Adrenal gland (tissue), 9 donors: ENCODE measurements at regions not wholly inside any gene's neighbourhood (a gene's known extent, or its start where the extent isn't known, plus 50 kb on each side); places are given as distances from the start of the nearest gene placed in this dataset.

Experiments
- DNase-seq, 7 donors: peaks; one replicate each; pipeline ENCODE4 v3.0.0-alpha.2; 2019 to 2020
- H3K27ac ChIP-seq, 5 donors: fragments of 200-600 bp; sonication (generic) in 4 of 5; 1 replicate in 3 of 5; 2 replicates in 2 of 5; pipeline versions ENCODE4 v1.5.1 to v1.8.0; 2016 to 2020; ENCODE audit warnings: mild to moderate bottlenecking in 1 of 5
- H3K27me3 ChIP-seq: fragments of 200-600 bp; 2 replicates; pipeline ENCODE4 v1.8.0; 2021
- H3K36me3 ChIP-seq, 2 donors: fragments of 200-600 bp; replicated peaks in 1 of 2; 1 replicate in 1 of 2; 2 replicates in 1 of 2; pipeline versions ENCODE4 v1.5.1 to v1.8.0; 2018 to 2022
- H3K4me1 ChIP-seq, 2 donors: fragments of 200-600 bp; replicated peaks in 1 of 2; 1 replicate in 1 of 2; 2 replicates in 1 of 2; pipeline versions ENCODE4 v1.5.1 to v1.8.0; 2018 to 2021
- H3K4me3 ChIP-seq, 4 donors: fragments of 200-600 bp; sonication (generic) in 3 of 4; one replicate each; pipeline ENCODE4 v1.5.1; 2016 to 2018
- H3K9me3 ChIP-seq, 3 donors: fragments of 200-600 bp; sonication (generic) in 1 of 3; replicated peaks in 1 of 3; 1 replicate in 2 of 3; 2 replicates in 1 of 3; pipeline versions ENCODE4 v1.5.1 to v1.8.0; 2016 to 2021
- POLR2A ChIP-seq, 2 donors: fragments of 450-650 bp; IDR thresholded peaks; one replicate each; pipeline ENCODE4 v1.6.1; 2017; ENCODE audit warnings: antibody characterized with exemption in 2 of 2, mild to moderate bottlenecking in 2 of 2, moderate library complexity in 1 of 2
- WGBS, 4 donors: extraction: QIAGEN DNeasy Blood & Tissue Kit in 2 of 4; methylation state at CpG; one replicate each; pipeline versions ENCODE4 v1.1.5 to v1.1.7; 2013 to 2017; 5-methylcytosine and 5-hydroxymethylcytosine counted together
- intact Hi-C, 2 donors: fragments of 100-400 bp; cut with DNase I; formaldehyde crosslinking; loops; one replicate each; pipeline versions ENCODE4 v1.14.1 to v1.15.0; 2022 to 2023
- TF ChIP-seq, protein P1 (sequence below), 6 experiments: fragments of 450-650 bp in 4 of 6; fragments of 200-600 bp in 2 of 6; sonication (generic) in 1 of 6; IDR thresholded peaks; 1 replicate in 5 of 6; 2 replicates in 1 of 6; pipeline versions ENCODE4 v1.5.1 to v1.8.0; 2016 to 2021; ENCODE audit warnings: antibody characterized with exemption in 6 of 6, mild to moderate bottlenecking in 2 of 6, moderate library complexity in 1 of 6
- donor health status: healthy with polysubstance abuse.
- donor health status: Bipolar disorder and iron deficiency.
- donor health status: DM: yes; HTN: yes; CAD: no.
- donor health status: DM: no; HTN: no; CAD: no.
- donor health status: DM: no; HTN: no; CAD: no.

DNA sequence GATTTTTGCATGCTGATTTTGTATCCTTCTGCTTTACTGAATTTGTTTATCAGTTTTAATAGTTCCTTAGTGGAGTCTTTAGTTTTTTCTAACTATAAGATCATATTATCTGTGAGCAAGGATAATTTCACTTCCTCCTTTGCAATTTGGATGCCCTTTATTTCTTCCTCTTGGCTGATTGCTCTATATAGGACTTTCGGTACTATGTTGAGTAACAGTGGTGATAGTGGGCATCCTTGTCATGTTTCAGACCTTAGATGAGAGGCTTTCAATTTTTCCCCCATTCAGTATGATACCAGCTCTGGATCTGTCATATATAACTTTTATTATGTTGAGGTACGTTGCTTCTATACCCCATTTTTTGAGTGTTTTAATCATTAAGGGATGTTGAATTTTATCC, 224.5 kb upstream of the CNTNAP4 start:
- TF ChIP-seq POLR2A (IDR thresholded peaks at IDR 0.05): no peak
- TF ChIP-seq, protein P1, sequence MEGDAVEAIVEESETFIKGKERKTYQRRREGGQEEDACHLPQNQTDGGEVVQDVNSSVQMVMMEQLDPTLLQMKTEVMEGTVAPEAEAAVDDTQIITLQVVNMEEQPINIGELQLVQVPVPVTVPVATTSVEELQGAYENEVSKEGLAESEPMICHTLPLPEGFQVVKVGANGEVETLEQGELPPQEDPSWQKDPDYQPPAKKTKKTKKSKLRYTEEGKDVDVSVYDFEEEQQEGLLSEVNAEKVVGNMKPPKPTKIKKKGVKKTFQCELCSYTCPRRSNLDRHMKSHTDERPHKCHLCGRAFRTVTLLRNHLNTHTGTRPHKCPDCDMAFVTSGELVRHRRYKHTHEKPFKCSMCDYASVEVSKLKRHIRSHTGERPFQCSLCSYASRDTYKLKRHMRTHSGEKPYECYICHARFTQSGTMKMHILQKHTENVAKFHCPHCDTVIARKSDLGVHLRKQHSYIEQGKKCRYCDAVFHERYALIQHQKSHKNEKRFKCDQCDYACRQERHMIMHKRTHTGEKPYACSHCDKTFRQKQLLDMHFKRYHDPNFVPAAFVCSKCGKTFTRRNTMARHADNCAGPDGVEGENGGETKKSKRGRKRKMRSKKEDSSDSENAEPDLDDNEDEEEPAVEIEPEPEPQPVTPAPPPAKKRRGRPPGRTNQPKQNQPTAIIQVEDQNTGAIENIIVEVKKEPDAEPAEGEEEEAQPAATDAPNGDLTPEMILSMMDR (IDR thresholded peaks at IDR 0.05): no peak
- WGBS, 4 donors: 63 to 80% (median 68%) methylated on average over 2 of the region's 2 CpGs
- DNase-seq: no peak
- intact Hi-C loops: loop anchor here in 1 of 2 donors (10.0 kb wide), 1 partner anchor 58 kb away; no protein-coding TSS in a partner anchor
- no peak overlapping the region for H3K27ac ChIP-seq
- H3K9me3 ChIP-seq: no peaks in the 10 kb centered on the region
- no peaks in the 10 kb centered on the region for H3K4me1 ChIP-seq
- H3K27me3 ChIP-seq: no peaks in the 10 kb centered on the region
- no peaks in the 10 kb centered on the region for H3K36me3 ChIP-seq
- no peak overlapping the region for H3K4me3 ChIP-seq

DNA sequence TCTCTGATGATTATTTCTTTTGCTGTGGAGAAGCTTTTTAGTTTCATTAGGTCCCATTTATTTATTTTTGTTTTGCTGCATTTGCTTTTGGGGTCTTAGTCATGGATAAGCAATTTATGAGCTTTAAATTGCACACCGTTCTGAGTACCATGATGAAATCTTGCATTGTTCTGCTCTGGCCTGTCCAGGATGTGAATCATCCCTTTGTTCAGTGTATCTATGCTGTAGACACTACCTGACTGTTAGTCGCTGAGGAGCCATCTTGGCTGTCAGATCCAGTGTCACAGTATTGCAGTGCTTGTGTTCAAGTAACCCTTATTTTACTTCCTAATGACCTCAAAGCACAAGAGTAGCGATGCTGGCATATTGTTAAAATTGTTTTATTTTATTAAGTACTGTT, 218.0 kb upstream of the CNTNAP4 start:
- no peak for DNase-seq
- TF ChIP-seq, protein P1 (IDR thresholded peaks at IDR 0.05): no peak
- TF ChIP-seq POLR2A (IDR thresholded peaks at IDR 0.05): no peak
- Histone ChIP-seq H3K27ac (no peak overlapping the region), H3K9me3 (no peaks in the 10 kb centered on the region), H3K4me1 (no peaks in the 10 kb centered on the region), H3K36me3 (no peaks in the 10 kb centered on the region), H3K27me3 (no peaks in the 10 kb centered on the region), H3K4me3 (no peak overlapping the region)
- 75 to 84% (median 81%) methylated on average over 3 of the region's 3 CpGs for WGBS, 4 donors
- intact Hi-C loops: loop anchor here in 1 of 2 donors (10.0 kb wide), 1 partner anchor 64 kb away; no protein-coding TSS in a partner anchor

DNA sequence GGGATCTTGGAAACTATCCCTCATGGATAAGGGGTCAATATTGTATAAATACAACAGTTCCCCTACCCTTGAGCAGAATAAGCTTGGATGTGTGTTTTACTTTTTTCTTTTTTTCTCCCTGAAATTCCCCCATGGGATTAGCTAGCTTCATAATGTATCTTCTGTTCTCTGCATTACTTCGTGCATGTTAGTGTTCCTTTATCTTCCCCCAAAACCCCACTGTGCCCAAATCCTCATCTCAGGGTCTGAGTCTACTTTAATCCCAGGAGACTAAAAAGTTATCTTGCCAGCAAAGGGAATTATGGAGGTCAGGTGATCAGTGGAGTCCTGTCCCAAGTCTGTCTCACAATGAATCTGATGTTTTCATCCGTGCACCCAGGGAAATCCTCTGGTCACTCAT, 217.5 kb upstream of the CNTNAP4 start:
- WGBS, 4 donors: 53 to 67% (median 57%) methylated on average over 2 of the region's 2 CpGs
- Histone ChIP-seq H3K4me3 (no peak overlapping the region), H3K27ac (no peak overlapping the region), H3K9me3 (no peaks in the 10 kb centered on the region), H3K27me3 (no peaks in the 10 kb centered on the region), H3K36me3 (no peaks in the 10 kb centered on the region), H3K4me1 (no peaks in the 10 kb centered on the region)
- TF ChIP-seq, protein P1 (IDR thresholded peaks at IDR 0.05): no peak
- no peak for TF ChIP-seq POLR2A (IDR thresholded peaks at IDR 0.05)
- DNase-seq: no peak
- intact Hi-C loops: loop anchor here in 1 of 2 donors (10.0 kb wide), 1 partner anchor 65 kb away; no protein-coding TSS in a partner anchor

DNA sequence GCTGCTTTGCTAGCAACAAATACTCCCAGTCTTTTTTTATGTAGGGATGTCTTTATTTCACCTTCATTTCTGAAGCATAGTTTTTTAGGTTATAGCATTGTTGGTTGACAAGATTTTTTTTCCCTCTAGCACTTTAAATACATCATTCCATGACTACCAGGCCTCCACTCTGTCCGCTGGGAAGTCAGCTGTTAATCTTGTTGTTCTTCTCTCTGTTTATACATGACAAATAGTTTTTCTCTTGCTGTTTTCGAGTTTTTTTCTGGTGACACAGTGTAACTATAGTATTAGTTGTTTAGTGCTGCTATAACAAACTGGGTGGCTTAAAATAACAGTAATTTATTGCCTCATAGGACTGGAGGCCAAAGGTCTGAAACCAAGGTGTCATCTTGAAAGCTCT, 205.5 kb upstream of the CNTNAP4 start:
- Histone ChIP-seq H3K4me3 (no peak overlapping the region), H3K4me1 (no peaks in the 10 kb centered on the region), H3K9me3 (no peaks in the 10 kb centered on the region), H3K27ac (no peak overlapping the region), H3K27me3 (no peaks in the 10 kb centered on the region), H3K36me3 (no peaks in the 10 kb centered on the region)
- 75 to 83% (median 78%) methylated on average over 2 of the region's 2 CpGs for WGBS, 4 donors
- intact Hi-C loops: no loop called here
- TF ChIP-seq POLR2A (IDR thresholded peaks at IDR 0.05): no peak
- TF ChIP-seq, protein P1 (IDR thresholded peaks at IDR 0.05): no peak
- no peak for DNase-seq
